Gastrocnemius medialis (tissue), 4 donors: ENCODE measurements at regions not wholly inside any gene's neighbourhood (a gene's known extent, or its start where the extent isn't known, plus 50 kb on each side); places are given as distances from the start of the nearest gene placed in this dataset.

Source experiments
- ATAC-seq, 2 donors: fragments of 150-250 bp; one replicate each; pipeline ENCODE4 v1.9.1; 2016
- DNase-seq, 2 donors: peaks; one replicate each; pipeline ENCODE4 v3.0.0-alpha.2; 2019
- H3K27ac ChIP-seq, 4 donors: fragments of 200-600 bp; sonication (generic); 1 replicate in 1 of 4; 2 replicates in 3 of 4; pipeline ENCODE4 v1.5.1; 2016 to 2018; ENCODE audit warnings: mild to moderate bottlenecking in 2 of 4, moderate library complexity in 1 of 4
- H3K27me3 ChIP-seq, 3 donors: fragments of 200-600 bp; sonication (generic) in 2 of 3; 1 replicate in 1 of 3; 2 replicates in 2 of 3; pipeline versions ENCODE4 v1.5.1 to v1.6.0; 2016 to 2019; ENCODE audit warnings: mild to moderate bottlenecking in 1 of 3, moderate library complexity in 1 of 3
- H3K36me3 ChIP-seq, 2 donors: fragments of 200-600 bp; sonication (generic) in 1 of 2; one replicate each; pipeline ENCODE4 v1.5.1; 2017 to 2018
- H3K4me1 ChIP-seq, 2 donors: fragments of 200-600 bp; sonication (generic) in 1 of 2; one replicate each; pipeline ENCODE4 v1.5.1; 2016 to 2017; ENCODE audit warnings: mild to moderate bottlenecking in 2 of 2
- H3K4me3 ChIP-seq, 4 donors: fragments of 200-600 bp; sonication (generic) in 3 of 4; 1 replicate in 1 of 4; 2 replicates in 3 of 4; pipeline ENCODE4 v1.5.1; 2016 to 2019; ENCODE audit warnings: mild to moderate bottlenecking in 2 of 4
- H3K9me3 ChIP-seq, 3 donors: fragments of 200-600 bp; sonication (generic) in 2 of 3; 1 replicate in 1 of 3; 2 replicates in 2 of 3; pipeline ENCODE4 v1.5.1; 2016 to 2019
- CTCF ChIP-seq, 5 experiments: fragments of 450-650 bp in 3 of 5; fragments of 200-600 bp in 2 of 5; sonication (generic) in 2 of 5; IDR thresholded peaks in 4 of 5; conservative IDR thresholded peaks in 1 of 5; 1 replicate in 4 of 5; 2 replicates in 1 of 5; pipeline ENCODE4 v1.5.1; 2016 to 2019; ENCODE audit warnings: antibody characterized with exemption in 5 of 5, mild to moderate bottlenecking in 3 of 5, moderate library complexity in 3 of 5
- POLR2A ChIP-seq, 2 donors: fragments of 450-650 bp; IDR thresholded peaks; one replicate each; pipeline ENCODE4 v1.6.1; 2017; ENCODE audit warnings: antibody characterized with exemption in 2 of 2, mild to moderate bottlenecking in 2 of 2, moderate library complexity in 2 of 2
- in situ Hi-C, 4 donors: fragments of 200-750 bp; cut with MboI; loops; one replicate each; pipeline versions ENCODE4 v1.15.0 to v1.8.0; 2017; ENCODE audit warnings: low sequenced_read_pairs in 4 of 4
- intact Hi-C: fragments of 100-400 bp; cut with DNase I; formaldehyde crosslinking; loops from one replicate; pipeline ENCODE4 v1.15.1; 2023; ENCODE audit warnings: low total_unique reads

GRCh38 chr11:57103899-57104605, 77.7 kb upstream of the LRRC55 start:
- Histone ChIP-seq H3K9me3 (no peaks in the 10 kb centered on the region), H3K4me3 (no peak overlapping the region), H3K4me1 (no peaks in the 10 kb centered on the region), H3K27ac (no peak overlapping the region), H3K27me3 (no peaks in the 10 kb centered on the region), H3K36me3 (no peaks in the 10 kb centered on the region)
- intact Hi-C loops = no loop called here
- DNase-seq = no peak
- in situ Hi-C loops = loop anchor here in 1 of 4 donors (25.0 kb wide), 1 partner anchor 258 kb away; no protein-coding TSS in a partner anchor
- no peak for ATAC-seq
- no peak for TF ChIP-seq CTCF (IDR thresholded peaks at IDR 0.05 in 4 of 5, conservative IDR thresholded peaks at IDR 0.05 in 1 of 5)
- no peak for TF ChIP-seq POLR2A (IDR thresholded peaks at IDR 0.05)

- in situ Hi-C loops (loop anchor here in 1 of 4 donors (25.0 kb wide), 1 partner anchor 253 kb away; no protein-coding TSS in a partner anchor), intact Hi-C loops (no loop called here)
- TF ChIP-seq POLR2A (IDR thresholded peaks at IDR 0.05) (no peak), CTCF (IDR thresholded peaks at IDR 0.05 in 4 of 5, conservative IDR thresholded peaks at IDR 0.05 in 1 of 5) (no peak)
- H3K36me3 ChIP-seq = no peaks in the 10 kb centered on the region
- H3K9me3 ChIP-seq = no peaks in the 10 kb centered on the region
- H3K4me3 ChIP-seq = no peak overlapping the region
- ATAC-seq (no peak), DNase-seq (no peak)
- H3K27ac ChIP-seq = no peak overlapping the region
- H3K4me1 ChIP-seq = no peaks in the 10 kb centered on the region
- H3K27me3 ChIP-seq = no peaks in the 10 kb centered on the region
These were observed 72.4 kb upstream of the LRRC55 start for GRCh38 chr11:57109331-57109730.

- Histone ChIP-seq H3K4me1 (no peaks in the 10 kb centered on the region), H3K9me3 (no peaks in the 10 kb centered on the region), H3K4me3 (no peak overlapping the region), H3K27me3 (no peaks in the 10 kb centered on the region), H3K27ac (no peak overlapping the region), H3K36me3 (no peaks in the 10 kb centered on the region)
- no peak for TF ChIP-seq CTCF (IDR thresholded peaks at IDR 0.05 in 4 of 5, conservative IDR thresholded peaks at IDR 0.05 in 1 of 5)
- no peak for ATAC-seq
- no peak for DNase-seq
- in situ Hi-C loops = loop anchor here in 1 of 4 donors (25.0 kb wide), 1 partner anchor 251 kb away; no protein-coding TSS in a partner anchor
- intact Hi-C loops = loop anchor here (10.0 kb wide), 1 partner anchor 243 kb away; no protein-coding TSS in a partner anchor
These were observed 70.1 kb upstream of the LRRC55 start for GRCh38 chr11:57111619-57112018.

GRCh38 chr11:57116654-57117053, 65.1 kb upstream of the LRRC55 start:
- no peak for TF ChIP-seq POLR2A (IDR thresholded peaks at IDR 0.05)
- peak; percentile 41 to 55 (median 51) for TF ChIP-seq CTCF (IDR thresholded peaks at IDR 0.05 in 4 of 5, conservative IDR thresholded peaks at IDR 0.05 in 1 of 5)
- intact Hi-C loops = loop anchor here (2.0 to 10.0 kb wide), 2 partner anchors 132 to 238 kb away; no protein-coding TSS in a partner anchor
- H3K4me3 ChIP-seq = no peak overlapping the region
- peaks cover 0 to 1% of the 10 kb centered on the region in 2 donors for H3K4me1 ChIP-seq
- no peaks in the 10 kb centered on the region for H3K27me3 ChIP-seq
- no peaks in the 10 kb centered on the region for H3K9me3 ChIP-seq
- in situ Hi-C loops = loop anchor here in 2 of 4 donors (5.0 to 25.0 kb wide), 2 partner anchors 126 to 246 kb away; no protein-coding TSS in a partner anchor
- H3K36me3 ChIP-seq = no peaks in the 10 kb centered on the region
- peak; percentile 41 to 74 for ATAC-seq
- DNase-seq = no peak
- H3K27ac ChIP-seq = no peak overlapping the region
